H4 (cell line): ENCODE measurements at regions not wholly inside any gene's neighbourhood (a gene's known extent, or its start where the extent isn't known, plus 50 kb on each side); places are given as distances from the start of the nearest gene placed in this dataset.

Experiments used
- DNase-seq: peaks from one replicate; pipeline ENCODE4 v3.0.0-alpha.2; 2015; ENCODE audit warnings: low spot score

DNA sequence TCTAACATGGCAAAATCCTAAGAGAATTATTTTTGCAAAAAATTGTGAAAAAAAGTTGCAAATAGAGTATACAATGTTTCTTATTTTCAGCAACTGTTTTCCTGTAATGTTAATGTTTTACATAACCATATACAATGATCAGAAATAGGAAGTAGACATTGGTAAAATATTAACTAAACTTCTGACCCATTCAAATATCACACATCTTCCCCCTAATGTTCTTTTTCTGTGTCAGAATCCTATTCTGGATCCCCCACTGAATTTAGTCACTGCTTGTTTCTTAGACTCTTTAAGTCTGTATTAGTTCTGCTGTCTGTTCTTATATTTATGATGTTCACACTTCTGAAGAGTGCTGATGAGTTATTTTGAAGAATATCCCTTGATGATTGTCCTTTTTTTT is 62.0 kb downstream of the HFE start:
- no peak for DNase-seq

GRCh38 chr6:26152226-26153101 is 65.2 kb downstream of the HFE start:
- DNase-seq, result no peak

DNA sequence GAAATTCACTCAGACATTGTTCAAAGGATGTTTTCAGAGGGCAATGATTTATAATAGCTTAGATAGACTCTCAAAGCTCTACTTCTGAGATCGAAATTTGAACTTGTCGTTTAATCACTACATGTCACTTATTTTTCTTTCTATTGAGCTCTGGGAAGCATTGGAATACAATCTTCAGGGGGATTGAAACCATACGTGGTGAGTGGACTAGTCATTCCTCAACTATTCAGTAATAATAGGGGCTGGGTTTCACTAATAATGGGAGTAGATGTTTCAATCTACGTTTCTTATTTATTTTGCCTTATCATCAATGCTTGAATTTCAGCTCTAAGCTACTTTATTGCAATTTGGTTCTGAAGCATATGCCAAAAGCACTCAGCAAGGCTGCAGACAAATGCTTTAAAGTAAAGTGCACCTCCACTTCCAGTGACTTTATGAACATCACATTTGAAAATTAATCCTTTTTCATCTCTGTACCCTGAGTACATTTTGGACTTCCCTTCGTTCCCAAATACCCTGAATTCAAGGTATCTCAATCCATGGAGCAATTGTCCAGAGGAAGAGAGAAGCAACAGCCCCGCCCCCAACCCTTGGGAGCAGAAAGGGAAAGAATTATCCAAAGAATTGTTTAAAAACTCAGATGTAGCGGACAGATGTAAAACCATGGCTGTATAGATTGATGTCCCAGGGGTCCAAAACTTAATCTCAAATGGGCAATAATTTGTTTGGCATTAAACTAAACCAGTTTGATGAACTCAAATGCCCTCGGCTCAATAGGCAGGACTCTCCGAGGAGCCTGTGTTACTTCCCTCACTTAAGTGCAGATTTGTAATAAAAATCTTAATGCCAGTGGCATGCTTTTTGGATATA is 68.1 kb downstream of the HFE start:
- DNase-seq, result no peak

DNA sequence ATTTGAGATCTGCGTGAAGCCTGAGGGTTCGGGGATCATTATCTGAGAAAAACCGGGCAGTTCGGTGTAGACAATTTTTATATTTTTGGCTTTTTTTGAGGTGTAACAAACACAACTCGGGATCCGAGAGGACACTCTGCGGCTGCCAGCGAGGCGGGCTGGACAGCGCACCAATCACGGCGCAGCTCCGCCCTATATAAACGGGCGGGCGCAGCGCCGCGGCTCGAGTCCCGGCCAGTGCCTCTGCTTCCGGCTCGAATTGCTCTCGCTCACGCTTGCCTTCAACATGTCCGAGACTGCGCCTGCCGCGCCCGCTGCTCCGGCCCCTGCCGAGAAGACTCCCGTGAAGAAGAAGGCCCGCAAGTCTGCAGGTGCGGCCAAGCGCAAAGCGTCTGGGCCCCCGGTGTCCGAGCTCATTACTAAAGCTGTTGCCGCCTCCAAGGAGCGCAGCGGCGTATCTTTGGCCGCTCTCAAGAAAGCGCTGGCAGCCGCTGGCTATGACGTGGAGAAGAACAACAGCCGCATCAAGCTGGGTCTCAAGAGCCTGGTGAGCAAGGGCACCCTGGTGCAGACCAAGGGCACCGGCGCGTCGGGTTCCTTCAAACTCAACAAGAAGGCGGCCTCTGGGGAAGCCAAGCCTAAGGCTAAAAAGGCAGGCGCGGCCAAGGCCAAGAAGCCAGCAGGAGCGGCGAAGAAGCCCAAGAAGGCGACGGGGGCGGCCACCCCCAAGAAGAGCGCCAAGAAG is 69.0 kb downstream of the HFE start:
- peak; percentile 81 for DNase-seq

DNA sequence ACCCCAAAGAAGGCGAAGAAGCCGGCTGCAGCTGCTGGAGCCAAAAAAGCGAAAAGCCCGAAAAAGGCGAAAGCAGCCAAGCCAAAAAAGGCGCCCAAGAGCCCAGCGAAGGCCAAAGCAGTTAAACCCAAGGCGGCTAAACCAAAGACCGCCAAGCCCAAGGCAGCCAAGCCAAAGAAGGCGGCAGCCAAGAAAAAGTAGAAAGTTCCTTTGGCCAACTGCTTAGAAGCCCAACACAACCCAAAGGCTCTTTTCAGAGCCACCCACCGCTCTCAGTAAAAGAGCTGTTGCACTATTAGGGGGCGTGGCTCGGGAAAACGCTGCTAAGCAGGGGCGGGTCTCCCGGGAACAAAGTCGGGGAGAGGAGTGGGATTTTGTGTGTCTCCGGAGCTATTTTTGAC is 69.6 kb downstream of the HFE start:
- no peak for DNase-seq

- peak; percentile 98 for DNase-seq
Observed at GRCh38 chr6:26157251-26158075, 70.2 kb downstream of the HFE start.

GRCh38 chr6:26158076-26158580 is 70.9 kb downstream of the HFE start:
- no peak for DNase-seq

DNA sequence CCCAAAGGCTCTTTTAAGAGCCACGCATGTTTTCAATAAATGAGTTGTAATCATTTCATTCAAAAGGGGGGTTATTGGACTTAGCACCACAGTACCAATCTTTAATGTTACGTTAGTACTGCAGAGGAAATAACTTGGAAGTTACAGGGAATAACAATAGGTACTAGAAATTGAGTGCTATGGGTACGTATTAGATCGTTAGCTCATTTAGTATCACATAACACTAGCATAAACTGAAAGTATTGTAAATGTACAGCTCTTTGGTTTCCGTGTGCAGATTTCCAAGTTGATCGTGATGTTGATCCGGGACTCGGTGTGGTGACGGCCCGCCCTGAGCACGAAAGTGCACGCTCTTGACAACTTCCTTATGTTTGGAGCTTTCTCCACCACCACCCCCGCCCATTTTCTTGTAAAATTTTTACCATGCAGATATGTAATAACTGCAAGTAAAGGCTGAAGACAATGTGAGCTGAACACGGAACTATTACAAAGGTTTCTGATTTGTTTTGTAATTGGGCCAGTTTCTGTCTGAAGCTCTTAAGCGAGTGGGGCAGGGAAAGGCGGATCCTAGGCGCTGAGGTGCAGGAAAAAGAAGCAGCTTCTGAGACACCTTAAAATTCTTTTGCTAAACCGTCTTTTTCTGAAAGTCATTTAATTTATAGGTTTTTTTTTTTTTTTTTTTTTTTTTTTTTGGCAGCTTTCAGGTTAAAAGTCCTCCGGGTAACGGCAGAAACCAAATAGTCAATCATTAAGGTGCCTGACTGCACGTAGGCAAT is 71.5 kb downstream of the HFE start:
- DNase-seq, result peak; percentile 35

DNA sequence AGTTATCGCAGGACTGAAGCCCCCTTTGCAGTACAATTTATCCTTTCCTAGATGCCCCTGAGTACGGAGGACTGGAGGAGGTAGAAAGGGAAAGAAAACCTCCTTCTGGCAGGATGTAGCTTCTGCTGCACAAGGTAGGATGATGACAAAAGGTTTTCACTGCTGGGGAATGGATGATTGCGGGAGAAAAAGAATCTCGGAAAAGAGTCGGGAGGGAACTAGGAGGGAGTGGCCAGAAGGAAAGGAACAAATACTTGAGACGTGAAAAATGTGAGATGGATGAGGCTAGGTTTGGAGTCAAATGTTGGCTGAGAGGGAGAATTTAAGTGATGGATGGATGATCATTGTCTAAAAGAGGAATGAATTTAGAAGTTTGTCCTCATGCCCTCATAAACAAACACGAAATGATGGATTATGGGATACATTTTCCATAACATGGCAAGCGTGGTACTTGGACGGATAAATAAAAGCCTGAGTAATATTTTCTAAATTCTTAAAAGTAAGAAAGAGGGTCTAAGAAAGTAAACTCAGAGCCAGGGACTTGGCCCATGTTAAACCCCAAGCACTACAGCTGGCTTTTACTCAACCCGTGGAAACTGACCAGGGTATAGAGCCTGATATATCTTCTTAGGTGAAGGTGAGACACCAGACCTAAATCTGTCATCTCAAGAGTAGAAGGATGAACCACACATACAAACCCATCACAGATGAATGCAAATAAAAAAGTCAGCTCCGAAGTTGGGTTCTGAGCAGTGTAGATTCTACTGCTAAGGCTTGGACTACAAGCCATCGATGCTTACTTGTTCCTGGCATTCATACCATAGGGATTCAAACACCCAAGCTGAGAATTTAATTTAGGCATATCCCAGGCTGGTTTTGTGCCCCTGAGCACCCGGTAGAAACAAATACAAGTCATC is 72.4 kb downstream of the HFE start:
- DNase-seq, result peak; percentile 11

GRCh38 chr6:26161322-26161721 is 74.1 kb downstream of the HFE start:
- no peak for DNase-seq

- no peak for DNase-seq
Observed at GRCh38 chr6:26162399-26162798, 75.2 kb downstream of the HFE start.

DNA sequence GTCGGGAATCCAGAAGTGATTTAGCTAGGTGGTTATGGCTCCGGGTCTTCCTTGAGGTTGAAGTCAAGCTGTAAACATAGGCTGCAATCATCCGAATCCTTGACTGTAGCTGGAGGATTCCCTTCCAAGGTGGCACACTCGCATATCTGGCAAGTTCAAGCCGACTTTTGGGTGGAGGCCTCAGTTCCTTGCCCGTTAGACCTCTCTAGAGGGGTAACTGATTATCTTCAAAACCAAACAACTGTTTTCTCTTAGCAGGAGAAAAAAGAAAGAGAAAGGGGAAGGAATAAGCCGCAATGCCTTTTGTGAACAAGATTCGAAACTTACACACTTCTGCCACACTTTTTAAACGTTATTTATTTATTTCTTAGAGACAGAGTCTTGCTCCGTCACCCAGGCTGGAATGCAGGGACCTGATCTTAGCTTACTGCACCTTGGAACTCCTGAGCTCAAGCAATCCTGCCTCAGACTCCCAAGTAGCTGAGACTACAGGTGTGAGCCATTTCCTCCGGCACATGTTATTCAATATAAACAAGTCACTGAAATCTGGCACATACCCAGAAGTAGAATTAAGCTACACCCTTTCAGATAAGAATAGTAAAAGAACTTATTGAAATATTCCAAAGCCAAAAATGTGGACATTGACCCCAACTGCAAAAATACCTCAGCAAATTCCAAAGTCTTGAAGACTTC is 76.3 kb downstream of the HFE start:
- no peak for DNase-seq

DNA sequence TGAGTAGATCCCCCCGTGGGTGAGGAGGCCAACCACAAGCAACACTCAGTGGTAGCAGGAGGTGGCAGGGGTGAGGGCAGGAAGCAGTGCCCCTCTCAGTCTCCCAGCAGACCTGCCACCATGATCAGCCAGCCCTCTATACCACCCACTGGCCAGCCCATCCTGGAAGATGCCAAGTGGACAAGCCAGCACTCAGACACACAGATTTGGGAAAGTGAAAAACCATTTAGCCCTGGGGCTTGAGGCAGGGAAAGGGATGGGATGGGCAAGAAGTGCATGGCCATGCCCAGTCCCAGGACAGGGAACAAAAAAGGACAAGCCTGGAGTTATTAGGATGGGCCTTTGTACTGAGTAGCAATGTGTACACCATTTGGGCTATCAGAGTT is 76.9 kb downstream of the HFE start:
- no peak for DNase-seq

- DNase-seq, result no peak
Observed at GRCh38 chr6:26165261-26165790, 78.1 kb downstream of the HFE start.

DNA sequence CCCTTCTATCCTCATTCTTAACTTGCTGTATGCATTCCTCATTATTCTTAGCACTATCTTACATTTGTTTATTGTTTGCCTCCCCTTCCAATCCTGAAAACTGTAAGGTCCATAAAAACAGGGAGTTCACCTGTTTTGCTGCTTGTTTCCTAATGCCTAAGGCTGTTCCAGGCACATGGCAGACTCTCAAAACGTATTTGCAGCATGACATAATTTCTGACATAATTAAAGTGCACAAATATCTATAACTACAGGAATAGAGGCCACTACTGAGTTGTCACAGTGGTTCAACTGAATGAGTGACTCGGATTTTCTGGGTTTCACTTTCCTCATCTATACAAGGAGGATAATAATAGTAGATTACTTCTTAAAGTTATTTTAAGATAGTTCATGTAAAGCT is 83.0 kb downstream of the HFE start:
- no peak for DNase-seq

DNA sequence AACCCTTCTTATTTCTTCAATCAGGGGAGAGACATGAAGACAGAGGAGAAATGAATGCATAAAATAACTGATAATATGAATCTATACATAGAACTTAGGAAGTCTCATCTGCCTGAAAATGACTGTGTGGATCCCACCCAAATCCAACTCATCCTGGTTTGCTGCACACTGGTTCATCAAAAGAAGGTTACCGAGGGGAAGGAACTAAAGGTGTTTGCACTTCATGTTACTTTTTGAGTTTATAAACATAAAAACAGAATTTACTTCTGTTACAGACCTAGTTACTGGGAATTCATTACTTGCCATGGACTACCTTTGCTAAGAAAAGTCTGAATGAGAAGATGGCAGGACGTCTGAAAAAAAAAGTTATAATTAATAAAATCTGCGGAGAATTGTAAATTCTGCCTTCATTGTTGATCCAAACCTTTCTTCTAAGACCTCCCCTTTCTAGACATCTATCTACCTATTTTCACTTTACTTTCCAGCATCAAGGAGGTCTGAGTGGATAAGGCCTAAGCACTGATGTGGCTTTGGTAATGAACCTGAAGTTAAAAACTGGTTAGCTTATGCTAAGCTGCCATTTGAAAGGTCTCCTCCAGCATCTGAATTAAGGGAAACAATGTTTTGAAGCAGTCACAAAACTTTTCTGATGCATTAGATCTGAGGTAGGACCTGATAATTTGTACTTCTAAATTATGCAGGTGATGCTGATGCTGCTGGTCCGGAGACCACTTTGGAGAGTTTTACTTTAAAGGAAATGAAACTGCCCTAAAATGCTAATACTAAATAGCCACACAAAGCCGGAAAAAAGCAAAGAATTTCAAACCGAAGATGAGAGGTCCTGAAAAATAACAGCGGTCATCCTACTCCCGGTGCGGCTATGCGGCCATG is 84.0 kb downstream of the HFE start:
- no peak for DNase-seq

- no peak for DNase-seq
Observed at GRCh38 chr6:26172608-26172968, 85.4 kb downstream of the HFE start.

- DNase-seq, result no peak
Observed at GRCh38 chr6:26173836-26174145, 86.6 kb downstream of the HFE start.
